Keratinocyte (primary cell): ENCODE measurements at regions not wholly inside any gene's neighbourhood (a gene's known extent, or its start where the extent isn't known, plus 50 kb on each side); places are given as distances from the start of the nearest gene placed in this dataset.
"Not testable (repeated sequence)": the region's sequence is repeated elsewhere in the genome, so short reads cannot be mapped to it uniquely, and the experiment has no call there.

ENCODE experiments used
- EZH2 ChIP-seq: IDR thresholded peaks from one replicate; pipeline ENCODE4 v1.6.1; 2012; ENCODE audit warnings: inconsistent platforms, mild to moderate bottlenecking, low read length, moderate library complexity
- TF ChIP-seq, protein P1 (sequence below), 3 experiments: IDR thresholded peaks in 1 of 3; conservative IDR thresholded peaks in 1 of 3; optimal IDR thresholded peaks in 1 of 3; 2 replicates in 2 of 3; 3 replicates in 1 of 3; pipeline versions ENCODE3 to v1.5.1; 2011; ENCODE audit warnings: low read length in 3 of 3, mild to moderate bottlenecking in 3 of 3, moderate library complexity in 2 of 3, control low read depth in 1 of 3, inconsistent platforms in 1 of 3; ENCODE audit not compliant: insufficient read depth in 2 of 3; ENCODE audit errors: extremely low read depth in 1 of 3

DNA sequence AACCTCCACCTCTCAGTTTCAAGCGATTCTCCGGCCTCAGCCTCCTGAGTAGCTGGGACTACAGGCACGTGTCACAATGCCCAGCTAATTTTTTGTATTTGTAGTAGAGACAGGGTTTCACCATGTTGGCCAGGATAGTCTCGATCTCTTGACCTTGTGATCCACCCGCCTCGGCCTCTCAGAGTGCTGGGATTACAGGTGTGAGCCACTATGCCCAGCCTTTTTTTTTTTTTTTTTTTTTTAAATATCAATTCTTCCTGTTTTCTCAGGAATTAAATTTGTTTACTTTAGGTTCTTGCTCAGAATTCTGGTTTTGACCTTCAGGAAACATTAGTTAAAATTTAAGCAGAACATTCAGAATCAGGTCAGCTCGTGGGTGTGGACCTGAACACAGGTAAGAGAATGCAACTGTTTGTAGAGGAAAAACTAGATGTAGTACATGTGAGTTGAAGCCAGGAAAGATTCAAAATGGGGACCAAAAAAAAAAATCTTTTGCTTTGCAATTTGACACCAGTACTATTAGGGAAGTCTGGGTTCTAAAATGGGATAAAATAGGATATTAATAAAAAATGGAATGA is 65.5 kb upstream of the ERV3-1 start:
- not testable (repeated sequence) for TF ChIP-seq EZH2
- TF ChIP-seq, protein P1, sequence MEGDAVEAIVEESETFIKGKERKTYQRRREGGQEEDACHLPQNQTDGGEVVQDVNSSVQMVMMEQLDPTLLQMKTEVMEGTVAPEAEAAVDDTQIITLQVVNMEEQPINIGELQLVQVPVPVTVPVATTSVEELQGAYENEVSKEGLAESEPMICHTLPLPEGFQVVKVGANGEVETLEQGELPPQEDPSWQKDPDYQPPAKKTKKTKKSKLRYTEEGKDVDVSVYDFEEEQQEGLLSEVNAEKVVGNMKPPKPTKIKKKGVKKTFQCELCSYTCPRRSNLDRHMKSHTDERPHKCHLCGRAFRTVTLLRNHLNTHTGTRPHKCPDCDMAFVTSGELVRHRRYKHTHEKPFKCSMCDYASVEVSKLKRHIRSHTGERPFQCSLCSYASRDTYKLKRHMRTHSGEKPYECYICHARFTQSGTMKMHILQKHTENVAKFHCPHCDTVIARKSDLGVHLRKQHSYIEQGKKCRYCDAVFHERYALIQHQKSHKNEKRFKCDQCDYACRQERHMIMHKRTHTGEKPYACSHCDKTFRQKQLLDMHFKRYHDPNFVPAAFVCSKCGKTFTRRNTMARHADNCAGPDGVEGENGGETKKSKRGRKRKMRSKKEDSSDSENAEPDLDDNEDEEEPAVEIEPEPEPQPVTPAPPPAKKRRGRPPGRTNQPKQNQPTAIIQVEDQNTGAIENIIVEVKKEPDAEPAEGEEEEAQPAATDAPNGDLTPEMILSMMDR (optimal IDR thresholded peaks at IDR 0.05 in 1 of 3, IDR thresholded peaks at IDR 0.05 in 1 of 3, conservative IDR thresholded peaks at IDR 0.05 in 1 of 3; ENCODE audit: extremely low read depth in 1 of 3, insufficient read depth in 2 of 3, low read length in 3 of 3): not testable (repeated sequence)
